ENCODE measurements at regions not wholly inside any gene's neighbourhood (a gene's known extent, or its start where the extent isn't known, plus 50 kb on each side); places are given as distances from the start of the nearest gene placed in this dataset.

DNA sequence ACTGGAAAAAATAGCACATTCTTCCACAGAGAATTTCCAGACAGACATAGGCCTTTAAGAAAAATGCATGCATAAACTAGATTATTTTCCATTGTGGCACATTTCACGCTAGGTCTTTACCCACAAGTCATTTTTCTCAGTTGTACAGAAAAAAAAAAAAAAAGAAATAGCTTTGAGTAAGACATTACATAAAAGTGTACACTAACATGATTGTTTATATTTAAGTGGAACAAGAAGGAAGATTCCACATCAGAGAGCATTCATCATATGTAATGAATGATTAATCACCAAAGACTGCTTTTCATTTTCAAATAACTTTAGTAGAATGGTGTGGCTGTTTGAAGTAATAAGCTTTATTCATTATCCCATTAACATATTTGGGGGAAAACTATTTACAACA is 1270.2 kb upstream of the AGA start:
- H3K9ac ChIP-seq (ENCODE audit: low read length), result no peak overlapping the region
- no CpG with 5 or more reads among the region's 1 CpG for WGBS
- H2AFZ ChIP-seq (ENCODE audit: low read depth, low read length), result no peak overlapping the region
- no peak overlapping the region for H3K4me3 ChIP-seq (ENCODE audit: insufficient read depth in 1 of 2, low read depth in 1 of 2, low read length in 2 of 2)
- no peak overlapping the region for H3K4ac ChIP-seq (ENCODE audit: low read depth in 1 of 2, low read length in 2 of 2)
- DNase-seq, result no peak
- H2AK5ac ChIP-seq (ENCODE audit: low read length, severe bottlenecking), result no peak overlapping the region
- no peaks in the 10 kb centered on the region for H3K27me3 ChIP-seq (ENCODE audit: control insufficient read depth in 1 of 2, insufficient read depth in 1 of 2, low read length in 2 of 2)
- no peak overlapping the region for H4K91ac ChIP-seq (ENCODE audit: low read length)
- no peak overlapping the region for H3K14ac ChIP-seq (ENCODE audit: low read length in 2 of 2)
- no peak overlapping the region for H2BK120ac ChIP-seq (ENCODE audit: low read depth, low read length)
- H3K4me2 ChIP-seq (ENCODE audit: low read length, poor library complexity, severe bottlenecking), result no peak overlapping the region
- H3K4me1 ChIP-seq (ENCODE audit: control insufficient read depth, insufficient read depth, low read depth, low read length), result no peaks in the 10 kb centered on the region
- H2BK15ac ChIP-seq (ENCODE audit: low read depth, poor library complexity, severe bottlenecking), result no peak overlapping the region
- H3K9me3 ChIP-seq (ENCODE audit: control insufficient read depth, low read length), result peaks cover 27% of the 10 kb centered on the region
- H3K79me1 ChIP-seq (replicated peaks; ENCODE audit: low read length, poor library complexity, severe bottlenecking), result no peaks in the 10 kb centered on the region
- no peaks in the 10 kb centered on the region for H3K36me3 ChIP-seq (ENCODE audit: control insufficient read depth in 1 of 2, insufficient read depth in 2 of 2, low read depth in 1 of 2, low read length in 2 of 2)
- no peak overlapping the region for H3K18ac ChIP-seq (ENCODE audit: low read depth in 1 of 2, low read length in 2 of 2)
- H2BK12ac ChIP-seq (ENCODE audit: low read length in 2 of 2), result no peak overlapping the region
- H2BK5ac ChIP-seq (ENCODE audit: low read depth, low read length, poor library complexity, severe bottlenecking), result no peak overlapping the region
- no peak overlapping the region for H3K23ac ChIP-seq (ENCODE audit: low read length in 2 of 2)
- H3K27ac ChIP-seq (ENCODE audit: low read length, poor library complexity, severe bottlenecking), result no peak overlapping the region
- no peak overlapping the region for H4K8ac ChIP-seq (ENCODE audit: low read length)

DNA sequence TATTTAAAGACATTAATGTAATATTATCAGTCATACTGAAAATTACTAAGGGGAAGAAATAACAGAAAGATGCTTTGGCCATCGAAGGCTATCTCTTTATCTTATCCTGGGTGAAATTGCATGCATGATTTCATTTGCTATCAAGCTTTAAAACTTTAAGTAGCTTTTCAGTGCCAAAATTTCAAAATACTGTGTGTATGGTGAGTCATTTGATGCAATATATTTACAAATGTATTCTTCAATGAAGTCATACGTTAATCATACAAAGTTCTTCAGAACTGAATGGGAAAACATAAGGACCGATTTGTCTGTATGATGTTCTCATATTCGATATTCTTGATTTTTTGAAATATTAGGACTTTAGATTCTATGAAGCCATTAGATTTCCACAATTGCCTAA is 1295.8 kb upstream of the AGA start:
- no peak overlapping the region for H4K91ac ChIP-seq (ENCODE audit: low read length)
- H3K4ac ChIP-seq (ENCODE audit: low read depth in 1 of 2, low read length in 2 of 2), result no peak overlapping the region
- H3K79me1 ChIP-seq (replicated peaks; ENCODE audit: low read length, poor library complexity, severe bottlenecking), result no peaks in the 10 kb centered on the region
- no peak for DNase-seq
- no peak overlapping the region for H3K4me2 ChIP-seq (ENCODE audit: low read length, poor library complexity, severe bottlenecking)
- H2BK15ac ChIP-seq (ENCODE audit: low read depth, poor library complexity, severe bottlenecking), result no peak overlapping the region
- H2AK5ac ChIP-seq (ENCODE audit: low read length, severe bottlenecking), result no peak overlapping the region
- WGBS, result 96% methylated on average over 3 of the region's 4 CpGs
- H3K14ac ChIP-seq (ENCODE audit: low read length in 2 of 2), result no peak overlapping the region
- no peak overlapping the region for H3K9ac ChIP-seq (ENCODE audit: low read length)
- H3K4me1 ChIP-seq (ENCODE audit: control insufficient read depth, insufficient read depth, low read depth, low read length), result no peaks in the 10 kb centered on the region
- no peaks in the 10 kb centered on the region for H3K27me3 ChIP-seq (ENCODE audit: control insufficient read depth in 1 of 2, insufficient read depth in 1 of 2, low read length in 2 of 2)
- H3K27ac ChIP-seq (ENCODE audit: low read length, poor library complexity, severe bottlenecking), result no peak overlapping the region
- no peak overlapping the region for H3K23ac ChIP-seq (ENCODE audit: low read length in 2 of 2)
- no peak overlapping the region for H2BK5ac ChIP-seq (ENCODE audit: low read depth, low read length, poor library complexity, severe bottlenecking)
- H3K18ac ChIP-seq (ENCODE audit: low read depth in 1 of 2, low read length in 2 of 2), result no peak overlapping the region
- H2BK120ac ChIP-seq (ENCODE audit: low read depth, low read length), result no peak overlapping the region
- H2BK12ac ChIP-seq (ENCODE audit: low read length in 2 of 2), result no peak overlapping the region
- no peaks in the 10 kb centered on the region for H3K36me3 ChIP-seq (ENCODE audit: control insufficient read depth in 1 of 2, insufficient read depth in 2 of 2, low read depth in 1 of 2, low read length in 2 of 2)
- no peak overlapping the region for H2AFZ ChIP-seq (ENCODE audit: low read depth, low read length)
- H3K9me3 ChIP-seq (ENCODE audit: control insufficient read depth, low read length), result peaks cover 8% of the 10 kb centered on the region
- no peak overlapping the region for H4K8ac ChIP-seq (ENCODE audit: low read length)
- H3K4me3 ChIP-seq (ENCODE audit: insufficient read depth in 1 of 2, low read depth in 1 of 2, low read length in 2 of 2), result no peak overlapping the region

DNA sequence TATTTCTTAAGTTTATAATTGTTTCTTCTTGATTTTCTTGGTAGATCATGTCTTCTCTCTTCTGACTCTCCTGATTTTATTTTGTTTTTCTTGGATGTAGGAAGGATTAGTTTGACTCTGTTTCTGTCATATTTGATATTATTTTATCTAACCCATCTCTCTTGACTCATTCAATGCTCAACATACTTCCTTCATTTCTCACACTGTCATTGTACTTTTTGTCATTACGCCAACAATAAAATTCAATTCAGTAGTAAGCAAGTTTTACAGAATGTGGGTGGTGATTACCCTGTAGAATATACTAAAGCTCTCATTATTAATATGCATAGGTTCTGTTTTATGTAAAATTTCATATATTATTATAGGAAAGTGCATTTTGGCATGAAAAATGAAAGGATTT is 1303.0 kb upstream of the AGA start:
- peaks cover 21% of the 10 kb centered on the region for H3K9me3 ChIP-seq (ENCODE audit: control insufficient read depth, low read length)
- no peak overlapping the region for H3K18ac ChIP-seq (ENCODE audit: low read depth in 1 of 2, low read length in 2 of 2)
- H3K4me1 ChIP-seq (ENCODE audit: control insufficient read depth, insufficient read depth, low read depth, low read length), result no peaks in the 10 kb centered on the region
- H3K4ac ChIP-seq (ENCODE audit: low read depth in 1 of 2, low read length in 2 of 2), result no peak overlapping the region
- no peak overlapping the region for H2BK120ac ChIP-seq (ENCODE audit: low read depth, low read length)
- H2BK12ac ChIP-seq (ENCODE audit: low read length in 2 of 2), result no peak overlapping the region
- H4K91ac ChIP-seq (ENCODE audit: low read length), result no peak overlapping the region
- no peak overlapping the region for H4K8ac ChIP-seq (ENCODE audit: low read length)
- no peaks in the 10 kb centered on the region for H3K79me1 ChIP-seq (replicated peaks; ENCODE audit: low read length, poor library complexity, severe bottlenecking)
- H3K14ac ChIP-seq (ENCODE audit: low read length in 2 of 2), result no peak overlapping the region
- no peak overlapping the region for H3K9ac ChIP-seq (ENCODE audit: low read length)
- H3K27ac ChIP-seq (ENCODE audit: low read length, poor library complexity, severe bottlenecking), result no peak overlapping the region
- no peak overlapping the region for H2BK5ac ChIP-seq (ENCODE audit: low read depth, low read length, poor library complexity, severe bottlenecking)
- H3K4me3 ChIP-seq (ENCODE audit: insufficient read depth in 1 of 2, low read depth in 1 of 2, low read length in 2 of 2), result no peak overlapping the region
- WGBS, result 100% methylated on average over 1 of the region's 1 CpG
- no peak for DNase-seq
- H3K23ac ChIP-seq (ENCODE audit: low read length in 2 of 2), result no peak overlapping the region
- no peaks in the 10 kb centered on the region for H3K27me3 ChIP-seq (ENCODE audit: control insufficient read depth in 1 of 2, insufficient read depth in 1 of 2, low read length in 2 of 2)
- H3K36me3 ChIP-seq (ENCODE audit: control insufficient read depth in 1 of 2, insufficient read depth in 2 of 2, low read depth in 1 of 2, low read length in 2 of 2), result no peaks in the 10 kb centered on the region
- no peak overlapping the region for H2BK15ac ChIP-seq (ENCODE audit: low read depth, poor library complexity, severe bottlenecking)
- H3K4me2 ChIP-seq (ENCODE audit: low read length, poor library complexity, severe bottlenecking), result no peak overlapping the region
- no peak overlapping the region for H2AFZ ChIP-seq (ENCODE audit: low read depth, low read length)
- no peak overlapping the region for H2AK5ac ChIP-seq (ENCODE audit: low read length, severe bottlenecking)

DNA sequence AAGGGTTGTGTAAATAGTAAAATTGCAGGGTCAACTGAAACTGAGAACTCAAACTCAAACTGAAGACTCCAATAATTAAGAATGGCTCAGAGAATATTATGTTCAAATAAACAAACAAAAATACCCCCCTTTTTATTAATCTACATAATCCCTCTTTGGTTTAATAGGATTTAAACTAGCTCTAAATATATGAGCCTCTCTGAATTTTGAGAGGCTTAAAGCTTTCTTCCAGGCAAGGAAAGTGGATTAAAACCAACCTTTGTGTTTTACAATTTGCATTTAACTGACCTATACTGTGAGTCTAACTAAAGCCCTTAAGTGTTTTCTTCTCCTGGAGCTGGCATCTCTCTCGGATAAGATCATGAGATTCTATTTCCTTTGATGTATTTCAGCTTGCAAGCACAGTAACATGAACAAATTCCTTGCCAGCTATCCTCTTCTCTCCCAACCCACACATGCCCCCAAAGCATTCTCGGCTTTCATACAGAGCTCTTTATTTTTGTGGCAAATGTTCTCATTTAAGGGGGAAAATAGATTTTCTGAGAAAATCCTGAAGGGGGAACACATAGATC is 1310.8 kb upstream of the AGA start:
- Histone ChIP-seq H3K14ac (ENCODE audit: low read length in 2 of 2) (no peak overlapping the region), H2BK12ac (ENCODE audit: low read length in 2 of 2) (no peak overlapping the region), H2AK5ac (ENCODE audit: low read length, severe bottlenecking) (no peak overlapping the region), H2BK5ac (ENCODE audit: low read depth, low read length, poor library complexity, severe bottlenecking) (no peak overlapping the region), H3K18ac (ENCODE audit: low read depth in 1 of 2, low read length in 2 of 2) (no peak overlapping the region), H3K23ac (ENCODE audit: low read length in 2 of 2) (no peak overlapping the region), H4K91ac (ENCODE audit: low read length) (no peak overlapping the region), H3K4ac (ENCODE audit: low read depth in 1 of 2, low read length in 2 of 2) (no peak overlapping the region), H2BK120ac (ENCODE audit: low read depth, low read length) (no peak overlapping the region), H3K9me3 (ENCODE audit: control insufficient read depth, low read length) (peaks cover 22% of the 10 kb centered on the region), H3K27ac (ENCODE audit: low read length, poor library complexity, severe bottlenecking) (no peak overlapping the region), H3K36me3 (ENCODE audit: control insufficient read depth in 1 of 2, insufficient read depth in 2 of 2, low read depth in 1 of 2, low read length in 2 of 2) (no peaks in the 10 kb centered on the region), H3K9ac (ENCODE audit: low read length) (no peak overlapping the region), H3K27me3 (ENCODE audit: control insufficient read depth in 1 of 2, insufficient read depth in 1 of 2, low read length in 2 of 2) (no peaks in the 10 kb centered on the region), H3K4me3 (ENCODE audit: insufficient read depth in 1 of 2, low read depth in 1 of 2, low read length in 2 of 2) (no peak overlapping the region), H3K4me1 (ENCODE audit: control insufficient read depth, insufficient read depth, low read depth, low read length) (no peaks in the 10 kb centered on the region), H2AFZ (ENCODE audit: low read depth, low read length) (no peak overlapping the region), H4K8ac (ENCODE audit: low read length) (no peak overlapping the region), H2BK15ac (ENCODE audit: low read depth, poor library complexity, severe bottlenecking) (no peak overlapping the region), H3K79me1 (replicated peaks; ENCODE audit: low read length, poor library complexity, severe bottlenecking) (no peaks in the 10 kb centered on the region), H3K4me2 (ENCODE audit: low read length, poor library complexity, severe bottlenecking) (peak overlapping the region; percentile 53)
- 34% methylated on average over 1 of the region's 2 CpGs for WGBS
- DNase-seq, result no peak

Measured in mesenchymal stem cell (in vitro differentiated cells and primary cell).